ENCODE measurements at regions not wholly inside any gene's neighbourhood (a gene's known extent, or its start where the extent isn't known, plus 50 kb on each side); places are given as distances from the start of the nearest gene placed in this dataset.

GRCh38 chr5:42898760-42899159 lies 87.1 kb upstream of the SELENOP start:
- no peak overlapping the region for H3K4me3 ChIP-seq (ENCODE audit: control insufficient read depth, low read depth, low read length)
- no peak for DNase-seq (ENCODE audit: low read depth)
- TF ChIP-seq CTCF (conservative IDR thresholded peaks at IDR 0.05; ENCODE audit: control insufficient read depth, insufficient read depth, low read depth, low read length) = no peak

- H3K4me3 ChIP-seq (ENCODE audit: control insufficient read depth, low read depth, low read length) = no peak overlapping the region
- DNase-seq (ENCODE audit: low read depth) = no peak
- TF ChIP-seq CTCF (conservative IDR thresholded peaks at IDR 0.05; ENCODE audit: control insufficient read depth, insufficient read depth, low read depth, low read length) = no peak
These were observed 84.8 kb upstream of the SELENOP start for GRCh38 chr5:42896523-42896922.

- peak; percentile 24 for TF ChIP-seq CTCF (conservative IDR thresholded peaks at IDR 0.05; ENCODE audit: control insufficient read depth, insufficient read depth, low read depth, low read length)
- no peak for DNase-seq (ENCODE audit: low read depth)
These were observed 82.4 kb upstream of the SELENOP start for GRCh38 chr5:42894057-42894456.

GRCh38 chr5:42889311-42889933 lies 77.7 kb upstream of the SELENOP start:
- peak; percentile 99 for TF ChIP-seq CTCF (conservative IDR thresholded peaks at IDR 0.05; ENCODE audit: control insufficient read depth, insufficient read depth, low read depth, low read length)
- DNase-seq (ENCODE audit: low read depth) = peak; percentile 83
- no peak overlapping the region for H3K4me3 ChIP-seq (ENCODE audit: control insufficient read depth, low read depth, low read length)

More at GRCh38 chr5:42894057-42894456, 82.4 kb upstream of the SELENOP start:
- H3K4me3 ChIP-seq (ENCODE audit: control insufficient read depth, low read depth, low read length) = no peak overlapping the region

- no peak for DNase-seq (ENCODE audit: low read depth)
- no peak overlapping the region for H3K4me3 ChIP-seq (ENCODE audit: control insufficient read depth, low read depth, low read length)
- no peak for TF ChIP-seq CTCF (conservative IDR thresholded peaks at IDR 0.05; ENCODE audit: control insufficient read depth, insufficient read depth, low read depth, low read length)
These were observed 77.1 kb upstream of the SELENOP start for GRCh38 chr5:42888771-42889170.

- peak; percentile 15 for DNase-seq (ENCODE audit: low read depth)
- no peak overlapping the region for H3K4me3 ChIP-seq (ENCODE audit: control insufficient read depth, low read depth, low read length)
- TF ChIP-seq CTCF (conservative IDR thresholded peaks at IDR 0.05; ENCODE audit: control insufficient read depth, insufficient read depth, low read depth, low read length) = no peak
These were observed 75.9 kb upstream of the SELENOP start for GRCh38 chr5:42887575-42887974.

- H3K4me3 ChIP-seq (ENCODE audit: control insufficient read depth, low read depth, low read length) = no peak overlapping the region
- no peak for TF ChIP-seq CTCF (conservative IDR thresholded peaks at IDR 0.05; ENCODE audit: control insufficient read depth, insufficient read depth, low read depth, low read length)
- DNase-seq (ENCODE audit: low read depth) = no peak
These were observed 75.4 kb upstream of the SELENOP start for GRCh38 chr5:42887097-42887496.

Measured in fibroblast of mammary gland (primary cell).